WI38 (cell line): ENCODE measurements at regions not wholly inside any gene's neighbourhood (a gene's known extent, or its start where the extent isn't known, plus 50 kb on each side); places are given as distances from the start of the nearest gene placed in this dataset.
A peak's percentile ranks its signal among the peaks of the same experiment; 100 is the strongest.

Experiments used
- H3K4me3 ChIP-seq: 2 replicates; pipeline ENCODE4 v1.5.1; 2011; ENCODE audit warnings: low read depth, mild to moderate bottlenecking, control low read depth, low read length
- CTCF ChIP-seq: IDR thresholded peaks from 2 replicates; pipeline ENCODE4 v1.5.1; 2012; ENCODE audit warnings: low read depth, mild to moderate bottlenecking, control low read depth, low read length

GRCh38 chr1:90201467-90202358 is 206.8 kb downstream of the ZNF326 start:
- no peak for TF ChIP-seq CTCF
- H3K4me3 ChIP-seq = peak overlapping the region; percentile 24

DNA sequence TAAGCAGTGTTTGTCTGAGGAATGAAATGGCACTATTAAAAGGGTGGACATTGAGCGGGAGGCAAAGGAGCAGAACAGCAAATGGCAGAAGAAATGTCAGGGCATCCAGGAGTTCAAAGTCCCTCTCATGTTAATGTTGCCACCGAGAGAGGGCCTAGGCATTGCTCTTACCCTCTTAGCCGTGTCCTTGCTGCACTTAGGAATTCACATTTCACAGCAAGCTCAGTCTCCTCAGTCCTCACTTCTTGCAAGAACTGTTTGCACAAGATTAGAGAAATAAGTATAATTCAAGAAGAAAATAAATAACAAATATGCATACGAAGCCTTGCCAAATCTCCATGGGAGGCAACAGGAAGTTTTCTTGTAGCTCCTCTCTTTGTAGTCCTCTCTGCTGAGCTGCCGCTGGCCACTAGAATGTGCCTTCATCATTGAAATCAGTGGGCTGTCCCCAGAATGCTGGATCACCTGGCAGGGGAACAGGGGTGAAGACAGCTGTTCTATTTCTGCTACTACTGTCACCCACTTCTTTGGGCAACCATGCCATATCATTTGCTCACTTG is 205.8 kb downstream of the ZNF326 start:
- no peak overlapping the region for H3K4me3 ChIP-seq
- TF ChIP-seq CTCF = no peak

- no peak overlapping the region for H3K4me3 ChIP-seq
- TF ChIP-seq CTCF = no peak
These were observed 203.9 kb downstream of the ZNF326 start for GRCh38 chr1:90198616-90199332.

GRCh38 chr1:90193116-90193515 is 198.2 kb downstream of the ZNF326 start:
- H3K4me3 ChIP-seq = no peak overlapping the region
- TF ChIP-seq CTCF = no peak

GRCh38 chr1:90192408-90192807 is 197.5 kb downstream of the ZNF326 start:
- H3K4me3 ChIP-seq = no peak overlapping the region
- TF ChIP-seq CTCF = no peak

- no peak for TF ChIP-seq CTCF
These were observed 195.6 kb downstream of the ZNF326 start for GRCh38 chr1:90190523-90190922.

GRCh38 chr1:90189889-90190288 is 195.0 kb downstream of the ZNF326 start:
- TF ChIP-seq CTCF = no peak
- no peak overlapping the region for H3K4me3 ChIP-seq

More at GRCh38 chr1:90190523-90190922, 195.6 kb downstream of the ZNF326 start:
- H3K4me3 ChIP-seq = no peak overlapping the region
